Brain microvascular endothelial cell (primary cell): ENCODE measurements at regions not wholly inside any gene's neighbourhood (a gene's known extent, or its start where the extent isn't known, plus 50 kb on each side); places are given as distances from the start of the nearest gene placed in this dataset.

ENCODE experiments used
- DNase-seq: peaks from one replicate; pipeline ENCODE4 v3.0.0-alpha.2; 2020
- H3K27ac ChIP-seq: fragments of 250-450 bp; sonication (Bioruptor Pico); 2 replicates; pipeline ENCODE4 v1.5.1; 2020; ENCODE audit warnings: mild to moderate bottlenecking, moderate library complexity
- H3K27me3 ChIP-seq: fragments of 250-450 bp; sonication (Bioruptor Pico); replicated peaks from 2 replicates; pipeline ENCODE4 v1.5.1; 2020; ENCODE audit warnings: mild to moderate bottlenecking
- H3K36me3 ChIP-seq: fragments of 250-450 bp; sonication (Bioruptor Pico); replicated peaks from 2 replicates; pipeline ENCODE4 v1.5.1; 2020; ENCODE audit warnings: mild to moderate bottlenecking
- H3K4me3 ChIP-seq: 2 replicates; pipeline ENCODE4 v1.5.1; 2011; ENCODE audit warnings: low read depth, mild to moderate bottlenecking, control low read depth, low read length, moderate library complexity
- CTCF ChIP-seq: IDR thresholded peaks from 2 replicates; pipeline ENCODE4 v1.5.1; 2011; ENCODE audit warnings: low read depth, mild to moderate bottlenecking, moderate library complexity, low read length, control low read depth, inconsistent platforms; ENCODE audit errors: missing control alignments
- in situ Hi-C: cut with HindIII; loops from 2 replicates; pipeline ENCODE4 v1.10.0; 2017; ENCODE audit warnings: low sequenced_read_pairs, low pct_ligation_motif_present

- no peak for TF ChIP-seq CTCF
- in situ Hi-C loops: no loop called here
- DNase-seq: no peak
- Histone ChIP-seq H3K36me3 (no peaks in the 10 kb centered on the region), H3K4me3 (no peak overlapping the region), H3K27me3 (no peaks in the 10 kb centered on the region), H3K27ac (no peak overlapping the region)
Observed at GRCh38 chr3:66922058-66922457, 76.0 kb upstream of the KBTBD8 start.

GRCh38 chr3:66923969-66924368 is 74.1 kb upstream of the KBTBD8 start:
- H3K27ac ChIP-seq: no peak overlapping the region
- in situ Hi-C loops: no loop called here
- DNase-seq: no peak
- no peaks in the 10 kb centered on the region for H3K27me3 ChIP-seq
- no peaks in the 10 kb centered on the region for H3K36me3 ChIP-seq
- no peak overlapping the region for H3K4me3 ChIP-seq
- TF ChIP-seq CTCF: no peak

GRCh38 chr3:66928252-66928651 is 69.9 kb upstream of the KBTBD8 start:
- Histone ChIP-seq H3K4me3 (no peak overlapping the region), H3K27ac (no peak overlapping the region), H3K36me3 (no peaks in the 10 kb centered on the region), H3K27me3 (peaks cover 2% of the 10 kb centered on the region)
- in situ Hi-C loops: no loop called here
- no peak for TF ChIP-seq CTCF
- no peak for DNase-seq

- H3K27ac ChIP-seq: no peak overlapping the region
- no peak for TF ChIP-seq CTCF
- H3K27me3 ChIP-seq: peaks cover 2% of the 10 kb centered on the region
- H3K4me3 ChIP-seq: no peak overlapping the region
- in situ Hi-C loops: no loop called here
- no peak for DNase-seq
- no peaks in the 10 kb centered on the region for H3K36me3 ChIP-seq
Observed at GRCh38 chr3:66931291-66931690, 66.8 kb upstream of the KBTBD8 start.

GRCh38 chr3:66931699-66932098 is 66.4 kb upstream of the KBTBD8 start:
- peaks cover 2% of the 10 kb centered on the region for H3K27me3 ChIP-seq
- H3K4me3 ChIP-seq: no peak overlapping the region
- no peak for TF ChIP-seq CTCF
- no peak overlapping the region for H3K27ac ChIP-seq
- in situ Hi-C loops: no loop called here
- H3K36me3 ChIP-seq: no peaks in the 10 kb centered on the region
- DNase-seq: no peak

DNA sequence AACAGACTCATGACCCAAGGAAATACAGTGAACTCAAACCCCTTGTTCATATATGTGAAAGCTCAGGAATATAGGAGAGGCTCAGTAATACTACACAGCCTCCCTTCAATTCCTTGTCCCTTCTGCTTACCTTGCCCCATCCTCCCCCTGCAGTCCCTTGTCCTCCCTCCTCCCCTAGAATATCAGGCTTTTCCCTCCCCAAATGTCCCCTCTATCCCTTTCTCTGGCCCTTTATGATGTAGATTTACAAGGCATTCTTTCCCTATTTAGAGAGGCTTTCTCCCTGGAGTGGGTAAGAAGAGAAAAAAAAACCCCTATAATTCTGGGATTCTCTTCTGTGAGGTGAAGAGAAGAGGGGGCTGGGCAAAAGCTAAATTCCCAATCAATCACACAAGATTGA is 64.9 kb upstream of the KBTBD8 start:
- TF ChIP-seq CTCF: no peak
- DNase-seq: no peak
- in situ Hi-C loops: no loop called here
- H3K27me3 ChIP-seq: peaks cover 2% of the 10 kb centered on the region
- H3K36me3 ChIP-seq: no peaks in the 10 kb centered on the region
- H3K27ac ChIP-seq: no peak overlapping the region
- no peak overlapping the region for H3K4me3 ChIP-seq
